ENCODE measurements at regions not wholly inside any gene's neighbourhood (a gene's known extent, or its start where the extent isn't known, plus 50 kb on each side); places are given as distances from the start of the nearest gene placed in this dataset.

DNA sequence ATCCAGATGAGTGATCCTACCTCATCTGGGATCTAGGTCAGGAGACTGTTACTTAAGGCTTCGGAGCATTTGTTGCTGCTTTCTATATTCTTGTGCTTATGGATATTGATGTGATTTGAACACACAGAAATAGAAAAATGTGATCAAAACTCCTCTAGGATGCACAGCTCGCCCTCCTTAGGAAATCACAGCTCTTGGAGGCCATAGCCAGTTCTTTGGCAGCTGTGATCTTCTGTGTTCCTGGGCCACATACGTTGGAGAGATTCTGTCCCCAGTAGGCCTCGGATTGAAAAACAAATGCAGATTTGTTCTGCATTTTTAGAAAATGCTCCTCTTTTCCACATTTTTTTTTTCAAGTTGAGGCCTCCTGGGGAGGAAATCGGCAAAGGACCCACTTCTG lies 437.4 kb upstream of the THBS1 start:
- TF ChIP-seq, protein P1, sequence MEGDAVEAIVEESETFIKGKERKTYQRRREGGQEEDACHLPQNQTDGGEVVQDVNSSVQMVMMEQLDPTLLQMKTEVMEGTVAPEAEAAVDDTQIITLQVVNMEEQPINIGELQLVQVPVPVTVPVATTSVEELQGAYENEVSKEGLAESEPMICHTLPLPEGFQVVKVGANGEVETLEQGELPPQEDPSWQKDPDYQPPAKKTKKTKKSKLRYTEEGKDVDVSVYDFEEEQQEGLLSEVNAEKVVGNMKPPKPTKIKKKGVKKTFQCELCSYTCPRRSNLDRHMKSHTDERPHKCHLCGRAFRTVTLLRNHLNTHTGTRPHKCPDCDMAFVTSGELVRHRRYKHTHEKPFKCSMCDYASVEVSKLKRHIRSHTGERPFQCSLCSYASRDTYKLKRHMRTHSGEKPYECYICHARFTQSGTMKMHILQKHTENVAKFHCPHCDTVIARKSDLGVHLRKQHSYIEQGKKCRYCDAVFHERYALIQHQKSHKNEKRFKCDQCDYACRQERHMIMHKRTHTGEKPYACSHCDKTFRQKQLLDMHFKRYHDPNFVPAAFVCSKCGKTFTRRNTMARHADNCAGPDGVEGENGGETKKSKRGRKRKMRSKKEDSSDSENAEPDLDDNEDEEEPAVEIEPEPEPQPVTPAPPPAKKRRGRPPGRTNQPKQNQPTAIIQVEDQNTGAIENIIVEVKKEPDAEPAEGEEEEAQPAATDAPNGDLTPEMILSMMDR (IDR thresholded peaks at IDR 0.05; ENCODE audit: unreplicated experiment): no peak
- Mint-ChIP-seq H3K4me3 (ENCODE audit: low read depth) (no peak overlapping the region), H3K4me1 (ENCODE audit: low read depth) (peaks cover 4% of the 10 kb centered on the region), H3K9me3 (ENCODE audit: low read depth) (peaks cover 3% of the 10 kb centered on the region), H3K27ac (no peak overlapping the region), H3K27me3 (no peaks in the 10 kb centered on the region), H3K36me3 (ENCODE audit: insufficient read depth) (no peaks in the 10 kb centered on the region)
- DNase-seq (ENCODE audit: low spot score, unreplicated experiment): no peak

DNA sequence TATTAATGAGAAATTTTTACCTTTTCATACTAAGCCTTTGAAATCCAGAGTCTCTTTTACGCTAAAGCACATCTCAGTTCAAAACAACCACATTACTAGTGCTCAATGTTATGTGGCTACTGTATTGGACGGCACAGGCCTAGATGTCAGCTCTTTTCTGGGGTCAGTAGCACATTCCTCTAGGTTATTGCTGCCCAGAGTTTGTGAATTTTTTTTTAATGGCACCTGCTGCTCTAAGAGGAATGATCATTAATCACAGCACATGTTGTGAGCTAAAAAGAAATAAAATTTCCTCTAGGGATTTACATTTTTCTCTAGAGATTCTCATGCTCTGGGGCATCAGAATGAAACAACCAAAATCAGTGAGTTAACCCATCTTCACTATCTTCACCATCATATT lies 436.8 kb upstream of the THBS1 start:
- Mint-ChIP-seq H3K27me3 (no peaks in the 10 kb centered on the region), H3K9me3 (ENCODE audit: low read depth) (peaks cover 3% of the 10 kb centered on the region), H3K27ac (no peak overlapping the region), H3K4me1 (ENCODE audit: low read depth) (peaks cover 4% of the 10 kb centered on the region), H3K4me3 (ENCODE audit: low read depth) (no peak overlapping the region), H3K36me3 (ENCODE audit: insufficient read depth) (no peaks in the 10 kb centered on the region)
- no peak for DNase-seq (ENCODE audit: low spot score, unreplicated experiment)
- TF ChIP-seq, protein P1 (IDR thresholded peaks at IDR 0.05; ENCODE audit: unreplicated experiment): no peak

DNA sequence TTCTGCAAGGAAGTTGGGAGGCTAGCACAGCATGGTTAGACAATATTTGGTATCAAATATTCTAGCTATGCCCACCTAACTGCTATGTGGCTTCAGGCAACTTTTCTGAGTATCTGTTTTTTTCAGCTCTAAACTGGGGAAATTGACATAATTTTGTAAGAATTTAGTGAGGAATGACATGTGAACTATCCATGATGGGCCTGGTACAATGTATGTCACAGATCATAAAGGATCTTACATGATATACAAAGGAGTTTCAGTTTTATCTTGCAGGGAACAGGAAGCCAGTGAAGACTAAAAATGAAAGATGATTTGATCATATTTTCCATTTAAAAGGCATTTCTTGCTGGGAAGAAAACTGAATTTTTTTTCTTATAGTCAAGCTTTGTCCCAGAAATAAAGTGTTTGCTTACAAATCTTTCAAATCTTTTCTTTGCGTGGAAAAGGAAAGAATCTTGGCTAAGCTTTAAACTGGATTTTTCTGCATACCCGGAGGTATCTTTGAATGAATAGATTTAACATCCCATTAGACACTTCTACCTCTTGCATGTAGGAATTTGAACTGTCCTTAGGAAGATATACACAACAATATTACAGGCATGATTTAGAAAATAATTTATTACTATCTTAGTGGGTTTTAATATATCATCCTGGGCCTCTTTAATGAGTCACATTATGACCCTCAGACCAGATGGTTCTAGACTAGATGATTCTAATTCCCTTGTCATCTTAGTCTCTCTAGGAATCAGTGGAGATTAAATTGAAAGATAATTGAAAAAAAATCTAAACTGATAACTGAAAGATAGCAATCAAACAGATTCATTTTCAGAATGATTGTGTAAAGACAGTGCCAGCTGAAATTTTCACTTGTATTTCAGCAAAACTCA lies 436.0 kb upstream of the THBS1 start:
- Mint-ChIP-seq H3K4me1 (ENCODE audit: low read depth) (peaks cover 4% of the 10 kb centered on the region), H3K4me3 (ENCODE audit: low read depth) (no peak overlapping the region), H3K27me3 (no peaks in the 10 kb centered on the region), H3K27ac (no peak overlapping the region), H3K36me3 (ENCODE audit: insufficient read depth) (no peaks in the 10 kb centered on the region), H3K9me3 (ENCODE audit: low read depth) (peaks cover 3% of the 10 kb centered on the region)
- DNase-seq (ENCODE audit: low spot score, unreplicated experiment): no peak
- TF ChIP-seq, protein P1 (IDR thresholded peaks at IDR 0.05; ENCODE audit: unreplicated experiment): no peak

DNA sequence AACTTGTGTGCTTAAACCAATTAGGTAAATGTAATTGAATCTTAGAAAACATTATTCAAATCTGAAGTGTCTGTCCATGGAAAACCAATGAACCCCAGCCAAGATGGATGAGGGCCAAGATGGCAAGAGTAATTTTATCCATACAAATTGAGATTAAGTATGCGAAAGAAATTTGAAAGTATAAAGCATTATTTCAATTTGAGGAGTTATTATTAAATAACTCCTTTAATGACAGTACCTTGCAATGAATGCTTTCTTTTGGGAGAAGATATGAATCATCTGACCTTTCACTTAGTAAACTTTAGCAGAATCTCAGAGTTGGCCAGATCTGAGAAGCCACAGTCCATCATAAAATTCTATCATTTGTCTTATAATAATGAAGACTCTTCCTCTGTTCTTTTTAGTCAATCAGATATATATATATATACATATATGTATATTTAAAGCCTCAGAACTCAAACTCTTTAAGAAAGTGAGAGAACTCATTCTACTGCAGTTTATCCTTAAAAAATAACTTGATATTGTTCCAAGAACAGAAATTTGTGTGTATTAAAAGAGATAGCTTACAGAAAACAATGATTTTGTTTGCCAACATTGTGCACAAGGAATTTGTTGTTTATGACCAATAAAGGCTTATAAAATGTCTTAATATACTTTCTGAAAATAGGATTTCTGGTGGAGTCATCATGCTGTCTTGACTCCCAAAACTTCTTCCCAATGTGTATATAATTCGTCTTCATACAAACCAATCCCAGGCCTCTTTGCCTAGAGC lies 434.8 kb upstream of the THBS1 start:
- Mint-ChIP-seq H3K27me3 (no peaks in the 10 kb centered on the region), H3K9me3 (ENCODE audit: low read depth) (peaks cover 3% of the 10 kb centered on the region), H3K4me1 (ENCODE audit: low read depth) (peaks cover 3% of the 10 kb centered on the region), H3K4me3 (ENCODE audit: low read depth) (no peak overlapping the region), H3K36me3 (ENCODE audit: insufficient read depth) (no peaks in the 10 kb centered on the region), H3K27ac (no peak overlapping the region)
- DNase-seq (ENCODE audit: low spot score, unreplicated experiment): no peak
- TF ChIP-seq, protein P1 (IDR thresholded peaks at IDR 0.05; ENCODE audit: unreplicated experiment): no peak

DNA sequence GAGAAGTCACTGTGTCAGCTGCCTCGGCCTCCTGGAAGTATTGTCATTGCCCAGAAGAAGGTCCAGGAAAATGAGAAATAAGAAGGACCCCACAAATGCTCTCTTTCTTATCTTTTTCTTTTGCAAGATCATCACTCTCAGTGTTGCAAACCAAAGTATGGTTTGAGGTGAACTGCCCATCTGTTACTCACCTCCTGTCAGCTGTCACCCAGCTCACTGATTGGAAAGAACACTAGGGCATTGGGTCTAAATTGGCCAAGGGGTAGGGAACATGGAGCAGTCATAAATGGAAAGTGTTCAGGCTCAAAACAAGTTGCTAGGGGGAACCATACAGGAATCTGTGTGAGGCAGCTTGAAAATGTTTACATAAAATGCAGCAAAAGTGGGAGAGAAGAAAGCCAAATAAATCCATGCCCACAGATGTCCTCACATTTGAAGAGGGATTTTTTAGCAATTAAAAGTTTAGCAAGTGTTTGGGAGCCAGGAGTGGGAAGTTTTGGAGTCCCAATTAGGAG lies 431.2 kb upstream of the THBS1 start:
- Mint-ChIP-seq H3K9me3 (ENCODE audit: low read depth) (no peaks in the 10 kb centered on the region), H3K4me1 (ENCODE audit: low read depth) (no peaks in the 10 kb centered on the region), H3K27ac (no peak overlapping the region)

More for the DNA sequence above, 431.2 kb upstream of the THBS1 start:
- Mint-ChIP-seq H3K36me3 (ENCODE audit: insufficient read depth) (no peaks in the 10 kb centered on the region), H3K4me3 (ENCODE audit: low read depth) (no peak overlapping the region), H3K27me3 (no peaks in the 10 kb centered on the region)
- TF ChIP-seq, protein P1 (IDR thresholded peaks at IDR 0.05; ENCODE audit: unreplicated experiment): no peak
- DNase-seq (ENCODE audit: low spot score, unreplicated experiment): no peak

Measured in progenitor cell of endocrine pancreas (in vitro differentiated cells).